ENCODE measurements at regions not wholly inside any gene's neighbourhood (a gene's known extent, or its start where the extent isn't known, plus 50 kb on each side); places are given as distances from the start of the nearest gene placed in this dataset.

- no peak for TF ChIP-seq TCF12 (IDR thresholded peaks at IDR 0.05; ENCODE audit: low read depth, low read length)
- no peak for TF ChIP-seq CTCF (IDR thresholded peaks at IDR 0.05; ENCODE audit: control extremely low read depth in 1 of 3, insufficient read depth in 1 of 3, low read depth in 1 of 3, low read length in 3 of 3)
- TF ChIP-seq EP300 (IDR thresholded peaks at IDR 0.05; ENCODE audit: borderline replicate concordance in 1 of 2, low read depth in 2 of 2, low read length in 2 of 2): no peak
- no peak for TF ChIP-seq RNF2 (IDR thresholded peaks at IDR 0.05; ENCODE audit: borderline replicate concordance, low read depth, low read length, missing control alignments, poor library complexity, severe bottlenecking)
- no peak for TF ChIP-seq ATF2 (IDR thresholded peaks at IDR 0.05; ENCODE audit: low read length)
- TF ChIP-seq POLR2AphosphoS5 (IDR thresholded peaks at IDR 0.05; ENCODE audit: low read depth, low read length): no peak
- TF ChIP-seq YY1 (IDR thresholded peaks at IDR 0.05; ENCODE audit: low read depth, low read length): no peak
- TF ChIP-seq POLR2A (IDR thresholded peaks at IDR 0.05; ENCODE audit: control extremely low read depth in 1 of 2, low read depth in 2 of 2, low read length in 2 of 2): no peak
Observed at GRCh38 chr2:6554466-6554865, 311.2 kb downstream of the CMPK2 start.

Measured in H1 (cell line).